ENCODE measurements at regions not wholly inside any gene's neighbourhood (a gene's known extent, or its start where the extent isn't known, plus 50 kb on each side); places are given as distances from the start of the nearest gene placed in this dataset.

GRCh38 chr5:96142786-96143434 lies 181.3 kb upstream of the ELL2 start:
- no peak overlapping the region for H2AFZ ChIP-seq (ENCODE audit: low read depth, low read length)
- intact Hi-C loops (cut with micrococcal nuclease), result no loop called here
- CTCF ChIA-PET, result interaction anchor here (0.8 to 1.0 kb wide), 2 partner anchors 8 to 24 kb away, joined by 3 read pairs; no protein-coding TSS in a partner anchor
- BruUV-seq (replicated peaks), result no TSS peak
- H3K4me3 ChIP-seq (replicated peaks in 1 of 3; ENCODE audit: insufficient read depth in 1 of 3, low read depth in 1 of 3, low read length in 3 of 3), result no peak overlapping the region
- no peaks in the 10 kb centered on the region for H3K9me1 ChIP-seq (replicated peaks; ENCODE audit: control insufficient read depth, extremely low read depth, insufficient read depth, low read length)
- H4K20me1 ChIP-seq (replicated peaks; ENCODE audit: control insufficient read depth, extremely low read depth, insufficient read depth, low read length), result no peaks in the 10 kb centered on the region
- H3K4me2 ChIP-seq (ENCODE audit: insufficient read depth, low read length), result no peak overlapping the region
- DNase-seq (ENCODE audit: low read depth, low spot score) (peak; percentile 11), FAIRE-seq (no peak)
- H3K4me1 ChIP-seq (ENCODE audit: control insufficient read depth, extremely low read depth, insufficient read depth, low read length), result no peaks in the 10 kb centered on the region
- H3K36me3 ChIP-seq (ENCODE audit: control insufficient read depth in 2 of 2, extremely low read depth in 1 of 2, insufficient read depth in 2 of 2, low read length in 2 of 2), result no peaks in the 10 kb centered on the region
- no peaks in the 10 kb centered on the region for H3K9me3 ChIP-seq (replicated peaks; ENCODE audit: control insufficient read depth, insufficient read depth, low read length)
- dilution Hi-C loops (cut with MboI; ENCODE audit: extremely low pct_ligation_motif_present, low sequenced_read_pairs), result no loop called here
- TF ChIP-seq GATA2 (IDR thresholded peaks at IDR 0.05; ENCODE audit: insufficient read depth, insufficient read length, low read depth, low read length) (no peak), POLR2AphosphoS5 (IDR thresholded peaks at IDR 0.05; ENCODE audit: insufficient read depth, low read depth, low read length) (no peak)
- H3K27me3 ChIP-seq (ENCODE audit: control insufficient read depth in 2 of 2, insufficient read depth in 2 of 2, low read length in 2 of 2), result no peaks in the 10 kb centered on the region
- no peaks in the 10 kb centered on the region for H3K79me2 ChIP-seq (ENCODE audit: control insufficient read depth, insufficient read depth, low read length)
- H3K9ac ChIP-seq (replicated peaks; ENCODE audit: extremely low read depth, insufficient read depth, low read length), result no peak overlapping the region
- POLR2A ChIA-PET, result no interaction called here
- H3K27ac ChIP-seq (ENCODE audit: insufficient read depth, low read depth, low read length), result no peak overlapping the region

- Histone ChIP-seq H3K27me3 (ENCODE audit: control insufficient read depth in 2 of 2, insufficient read depth in 2 of 2, low read length in 2 of 2) (no peaks in the 10 kb centered on the region), H3K9me3 (replicated peaks; ENCODE audit: control insufficient read depth, insufficient read depth, low read length) (no peaks in the 10 kb centered on the region), H3K36me3 (ENCODE audit: control insufficient read depth in 2 of 2, extremely low read depth in 1 of 2, insufficient read depth in 2 of 2, low read length in 2 of 2) (no peaks in the 10 kb centered on the region), H3K79me2 (ENCODE audit: control insufficient read depth, insufficient read depth, low read length) (no peaks in the 10 kb centered on the region), H4K20me1 (replicated peaks; ENCODE audit: control insufficient read depth, extremely low read depth, insufficient read depth, low read length) (no peaks in the 10 kb centered on the region), H2AFZ (ENCODE audit: low read depth, low read length) (no peak overlapping the region), H3K4me3 (replicated peaks in 1 of 3; ENCODE audit: insufficient read depth in 1 of 3, low read depth in 1 of 3, low read length in 3 of 3) (no peak overlapping the region), H3K4me2 (ENCODE audit: insufficient read depth, low read length) (no peak overlapping the region), H3K9ac (replicated peaks; ENCODE audit: extremely low read depth, insufficient read depth, low read length) (no peak overlapping the region), H3K4me1 (ENCODE audit: control insufficient read depth, extremely low read depth, insufficient read depth, low read length) (no peaks in the 10 kb centered on the region), H3K9me1 (replicated peaks; ENCODE audit: control insufficient read depth, extremely low read depth, insufficient read depth, low read length) (no peaks in the 10 kb centered on the region), H3K27ac (ENCODE audit: insufficient read depth, low read depth, low read length) (no peak overlapping the region)
- TF ChIP-seq GATA2 (IDR thresholded peaks at IDR 0.05; ENCODE audit: insufficient read depth, insufficient read length, low read depth, low read length) (no peak), MAX (IDR thresholded peaks at IDR 0.05; ENCODE audit: insufficient read depth, insufficient read length) (no peak), CTCF (IDR thresholded peaks at IDR 0.05; ENCODE audit: extremely low read depth in 1 of 2, insufficient read depth in 1 of 2, low read depth in 1 of 2, low read length in 2 of 2) (no peak), EZH2 (IDR thresholded peaks at IDR 0.05; ENCODE audit: borderline replicate concordance, low read depth, low read length, severe bottlenecking) (no peak), POLR2AphosphoS5 (IDR thresholded peaks at IDR 0.05; ENCODE audit: insufficient read depth, low read depth, low read length) (no peak), POLR2A (IDR thresholded peaks at IDR 0.05; ENCODE audit: low read depth, low read length) (no peak), MYC (IDR thresholded peaks at IDR 0.05; ENCODE audit: low read depth, low read length) (no peak), JUN (IDR thresholded peaks at IDR 0.05; ENCODE audit: borderline replicate concordance, insufficient read depth, insufficient read length, low read depth) (no peak), FOS (IDR thresholded peaks at IDR 0.05; ENCODE audit: borderline replicate concordance, insufficient read depth, low read length) (no peak)
- dilution Hi-C loops (cut with MboI; ENCODE audit: extremely low pct_ligation_motif_present, low sequenced_read_pairs), result no loop called here
- DNase-seq (ENCODE audit: low read depth, low spot score), result no peak
- ChIA-PET POLR2A (no interaction called here), CTCF (interaction anchor here (0.8 to 1.0 kb wide), 2 partner anchors 8 to 23 kb away, joined by 3 read pairs; no protein-coding TSS in a partner anchor)
- no TSS peak for BruUV-seq (replicated peaks)
- intact Hi-C loops (cut with micrococcal nuclease), result no loop called here
- no peak for FAIRE-seq
Observed at GRCh38 chr5:96142184-96142781, 180.6 kb upstream of the ELL2 start.
